ENCODE measurements at regions not wholly inside any gene's neighbourhood (a gene's known extent, or its start where the extent isn't known, plus 50 kb on each side); places are given as distances from the start of the nearest gene placed in this dataset.

GRCh38 chr2:126783341-126783740 lies 115.3 kb upstream of the TEX51 start:
- Mint-ChIP-seq H3K4me1 (peaks cover 4% of the 10 kb centered on the region; the same call in 1 of the 3 replicates), H3K36me3 (ENCODE audit: low read depth) (no peaks in the 10 kb centered on the region), H3K27ac (no peak overlapping the region), H3K9me3 (no peaks in the 10 kb centered on the region), H3K4me3 (no peak overlapping the region), H3K27me3 (ENCODE audit: insufficient read depth, low read depth, poor library complexity) (no peaks in the 10 kb centered on the region)
- no peak overlapping the region for H3K4me2 ChIP-seq
- no peak overlapping the region for H3K27ac ChIP-seq (ENCODE audit: low read depth)
- no peaks in the 10 kb centered on the region for H3F3A ChIP-seq (replicated peaks; ENCODE audit: low read depth)
- no peak for TF ChIP-seq NANOG (IDR thresholded peaks at IDR 0.05; ENCODE audit: borderline replicate concordance)
- TF ChIP-seq JUNB (IDR thresholded peaks at IDR 0.05; ENCODE audit: unreplicated experiment), result no peak
- no peak for TF ChIP-seq ZNF114 (CRISPR knock-in tag; IDR thresholded peaks at IDR 0.05)
- no peak for TF ChIP-seq ETS1 (IDR thresholded peaks at IDR 0.05)
- no peak for TF ChIP-seq EZH2phosphoT487 (IDR thresholded peaks at IDR 0.05; ENCODE audit: unreplicated experiment)
- no peak for TF ChIP-seq CREB1 (CRISPR knock-in tag; IDR thresholded peaks at IDR 0.05; ENCODE audit: low read depth)
- no peak for TF ChIP-seq POLR2AphosphoS5 (IDR thresholded peaks at IDR 0.05; ENCODE audit: low read depth)
- TF ChIP-seq, protein P1, sequence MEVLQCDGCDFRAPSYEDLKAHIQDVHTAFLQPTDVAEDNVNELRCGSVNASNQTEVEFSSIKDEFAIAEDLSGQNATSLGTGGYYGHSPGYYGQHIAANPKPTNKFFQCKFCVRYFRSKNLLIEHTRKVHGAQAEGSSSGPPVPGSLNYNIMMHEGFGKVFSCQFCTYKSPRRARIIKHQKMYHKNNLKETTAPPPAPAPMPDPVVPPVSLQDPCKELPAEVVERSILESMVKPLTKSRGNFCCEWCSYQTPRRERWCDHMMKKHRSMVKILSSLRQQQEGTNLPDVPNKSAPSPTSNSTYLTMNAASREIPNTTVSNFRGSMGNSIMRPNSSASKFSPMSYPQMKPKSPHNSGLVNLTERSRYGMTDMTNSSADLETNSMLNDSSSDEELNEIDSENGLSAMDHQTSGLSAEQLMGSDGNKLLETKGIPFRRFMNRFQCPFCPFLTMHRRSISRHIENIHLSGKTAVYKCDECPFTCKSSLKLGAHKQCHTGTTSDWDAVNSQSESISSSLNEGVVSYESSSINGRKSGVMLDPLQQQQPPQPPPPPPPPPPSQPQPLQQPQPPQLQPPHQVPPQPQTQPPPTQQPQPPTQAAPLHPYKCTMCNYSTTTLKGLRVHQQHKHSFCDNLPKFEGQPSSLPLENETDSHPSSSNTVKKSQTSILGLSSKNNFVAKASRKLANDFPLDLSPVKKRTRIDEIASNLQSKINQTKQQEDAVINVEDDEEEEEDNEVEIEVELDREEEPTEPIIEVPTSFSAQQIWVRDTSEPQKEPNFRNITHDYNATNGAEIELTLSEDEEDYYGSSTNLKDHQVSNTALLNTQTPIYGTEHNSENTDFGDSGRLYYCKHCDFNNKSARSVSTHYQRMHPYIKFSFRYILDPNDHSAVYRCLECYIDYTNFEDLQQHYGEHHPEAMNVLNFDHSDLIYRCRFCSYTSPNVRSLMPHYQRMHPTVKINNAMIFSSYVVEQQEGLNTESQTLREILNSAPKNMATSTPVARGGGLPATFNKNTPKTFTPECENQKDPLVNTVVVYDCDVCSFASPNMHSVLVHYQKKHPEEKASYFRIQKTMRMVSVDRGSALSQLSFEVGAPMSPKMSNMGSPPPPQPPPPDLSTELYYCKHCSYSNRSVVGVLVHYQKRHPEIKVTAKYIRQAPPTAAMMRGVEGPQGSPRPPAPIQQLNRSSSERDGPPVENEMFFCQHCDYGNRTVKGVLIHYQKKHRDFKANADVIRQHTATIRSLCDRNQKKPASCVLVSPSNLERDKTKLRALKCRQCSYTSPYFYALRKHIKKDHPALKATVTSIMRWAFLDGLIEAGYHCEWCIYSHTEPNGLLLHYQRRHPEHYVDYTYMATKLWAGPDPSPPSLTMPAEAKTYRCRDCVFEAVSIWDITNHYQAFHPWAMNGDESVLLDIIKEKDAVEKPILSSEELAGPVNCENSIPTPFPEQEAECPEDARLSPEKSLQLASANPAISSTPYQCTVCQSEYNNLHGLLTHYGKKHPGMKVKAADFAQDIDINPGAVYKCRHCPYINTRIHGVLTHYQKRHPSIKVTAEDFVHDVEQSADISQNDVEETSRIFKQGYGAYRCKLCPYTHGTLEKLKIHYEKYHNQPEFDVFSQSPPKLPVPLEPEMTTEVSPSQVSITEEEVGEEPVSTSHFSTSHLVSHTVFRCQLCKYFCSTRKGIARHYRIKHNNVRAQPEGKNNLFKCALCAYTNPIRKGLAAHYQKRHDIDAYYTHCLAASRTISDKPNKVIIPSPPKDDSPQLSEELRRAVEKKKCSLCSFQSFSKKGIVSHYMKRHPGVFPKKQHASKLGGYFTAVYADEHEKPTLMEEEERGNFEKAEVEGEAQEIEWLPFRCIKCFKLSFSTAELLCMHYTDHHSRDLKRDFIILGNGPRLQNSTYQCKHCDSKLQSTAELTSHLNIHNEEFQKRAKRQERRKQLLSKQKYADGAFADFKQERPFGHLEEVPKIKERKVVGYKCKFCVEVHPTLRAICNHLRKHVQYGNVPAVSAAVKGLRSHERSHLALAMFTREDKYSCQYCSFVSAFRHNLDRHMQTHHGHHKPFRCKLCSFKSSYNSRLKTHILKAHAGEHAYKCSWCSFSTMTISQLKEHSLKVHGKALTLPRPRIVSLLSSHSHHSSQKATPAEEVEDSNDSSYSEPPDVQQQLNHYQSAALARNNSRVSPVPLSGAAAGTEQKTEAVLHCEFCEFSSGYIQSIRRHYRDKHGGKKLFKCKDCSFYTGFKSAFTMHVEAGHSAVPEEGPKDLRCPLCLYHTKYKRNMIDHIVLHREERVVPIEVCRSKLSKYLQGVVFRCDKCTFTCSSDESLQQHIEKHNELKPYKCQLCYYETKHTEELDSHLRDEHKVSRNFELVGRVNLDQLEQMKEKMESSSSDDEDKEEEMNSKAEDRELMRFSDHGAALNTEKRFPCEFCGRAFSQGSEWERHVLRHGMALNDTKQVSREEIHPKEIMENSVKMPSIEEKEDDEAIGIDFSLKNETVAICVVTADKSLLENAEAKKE (CRISPR knock-in tag; IDR thresholded peaks at IDR 0.05), result no peak
- TF ChIP-seq REST (IDR thresholded peaks at IDR 0.05; ENCODE audit: unreplicated experiment), result no peak
- no peak for TF ChIP-seq EZH2 (IDR thresholded peaks at IDR 0.05; ENCODE audit: low read depth, unreplicated experiment)
- TF ChIP-seq STAT1 (IDR thresholded peaks at IDR 0.05; ENCODE audit: unreplicated experiment), result no peak
- no peak for TF ChIP-seq CTCF (conservative IDR thresholded peaks at IDR 0.05; ENCODE audit: low read depth in 2 of 2)
- H3K4me1 ChIP-seq (ENCODE audit: insufficient read depth), result no peaks in the 10 kb centered on the region
- no peaks in the 10 kb centered on the region for H3K36me3 ChIP-seq (ENCODE audit: insufficient read depth)
- no peaks in the 10 kb centered on the region for H3K79me2 ChIP-seq (replicated peaks; ENCODE audit: insufficient read depth)
- H2AFZ ChIP-seq, result no peak overlapping the region
- no peaks in the 10 kb centered on the region for H3K27me3 ChIP-seq (ENCODE audit: insufficient read depth)
- H3K9me2 ChIP-seq (ENCODE audit: insufficient read depth), result no peaks in the 10 kb centered on the region
- no peak overlapping the region for H3K4me3 ChIP-seq
- no peak for ATAC-seq
- DNase-seq (ENCODE audit: low spot score), result no peak
- H4K20me1 ChIP-seq (replicated peaks; ENCODE audit: insufficient read depth), result no peaks in the 10 kb centered on the region
